OCI-LY1 (cell line): ENCODE measurements at regions not wholly inside any gene's neighbourhood (a gene's known extent, or its start where the extent isn't known, plus 50 kb on each side); places are given as distances from the start of the nearest gene placed in this dataset.
"Not testable (repeated sequence)": the region's sequence is repeated elsewhere in the genome, so short reads cannot be mapped to it uniquely, and the experiment has no call there.

ENCODE experiments used
- H2AFZ ChIP-seq: fragments of 200-600 bp; sonication (generic), shearing (Covaris generic); 2 replicates; pipeline ENCODE4 v1.6.0; 2014; ENCODE audit warnings: antibody characterized with exemption, mild to moderate bottlenecking, low read length
- H3F3A ChIP-seq: fragments of 200-600 bp; sonication (generic), shearing (Covaris generic); 2 replicates; pipeline ENCODE4 v1.6.0; 2014; ENCODE audit warnings: mild to moderate bottlenecking, antibody characterized with exemption, low read length, moderate library complexity; ENCODE audit not compliant: insufficient read depth
- H3K27ac ChIP-seq: fragments of 200-600 bp; sonication (generic); 2 replicates; pipeline ENCODE4 v1.5.1; 2014; ENCODE audit warnings: low read length, mixed run types, mild to moderate bottlenecking, low read depth; ENCODE audit not compliant: poor library complexity, severe bottlenecking
- H3K27me3 ChIP-seq: fragments of 200-600 bp; sonication (generic); 2 replicates; pipeline ENCODE4 v1.6.0; 2014; ENCODE audit warnings: antibody characterized with exemption, mild to moderate bottlenecking, low read length, moderate library complexity; ENCODE audit not compliant: insufficient read depth
- H3K36me3 ChIP-seq: fragments of 200-600 bp; sonication (generic); 2 replicates; pipeline ENCODE4 v1.6.1; 2014; ENCODE audit warnings: mild to moderate bottlenecking, antibody characterized with exemption, low read length, moderate library complexity, mixed read lengths; ENCODE audit not compliant: insufficient read depth
- H3K4me1 ChIP-seq: fragments of 200-600 bp; sonication (generic); 2 replicates; pipeline ENCODE4 v1.5.1; 2014; ENCODE audit warnings: mild to moderate bottlenecking, low read length, moderate library complexity; ENCODE audit not compliant: insufficient read depth, severe bottlenecking
- H3K4me2 ChIP-seq: fragments of 200-600 bp; sonication (generic), shearing (Covaris generic); 2 replicates; pipeline ENCODE4 v1.6.1; 2014; ENCODE audit warnings: low read length
- H3K4me3 ChIP-seq: fragments of 200-600 bp; sonication (generic); 2 replicates; pipeline ENCODE4 v1.5.1; 2014; ENCODE audit warnings: low read length, low read depth, mild to moderate bottlenecking, mixed read lengths; ENCODE audit not compliant: poor library complexity, severe bottlenecking
- H3K79me2 ChIP-seq: fragments of 200-600 bp; shearing (Covaris generic); 2 replicates; pipeline ENCODE4 v1.6.1; 2016; ENCODE audit warnings: mixed run types, low read length, mixed read lengths; ENCODE audit not compliant: insufficient read depth
- H3K9ac ChIP-seq: fragments of 200-600 bp; sonication (generic), shearing (Covaris generic); 2 replicates; pipeline ENCODE4 v1.6.1; 2014; ENCODE audit warnings: mild to moderate bottlenecking, low read length, mixed read lengths
- H3K9me2 ChIP-seq: fragments of 200-600 bp; sonication (generic), shearing (Covaris generic); 2 replicates; pipeline ENCODE4 v1.6.1; 2014; ENCODE audit warnings: low read depth, mild to moderate bottlenecking, low read length, mixed read lengths
- H3K9me3 ChIP-seq: fragments of 200-600 bp; shearing (Covaris generic); 2 replicates; pipeline ENCODE4 v1.6.1; 2014; ENCODE audit warnings: low read length, mixed read lengths
- H4K20me1 ChIP-seq: fragments of 200-600 bp; sonication (generic), shearing (Covaris generic); 2 replicates; pipeline ENCODE4 v1.6.0; 2016; ENCODE audit warnings: mild to moderate bottlenecking, low read length; ENCODE audit not compliant: insufficient read depth
- EZH2 ChIP-seq: fragments of 200-600 bp; sonication (generic), shearing (Covaris generic); IDR thresholded peaks from 2 replicates; pipeline ENCODE4 v1.8.0; 2017; ENCODE audit warnings: borderline replicate concordance, mixed run types, mild to moderate bottlenecking, antibody characterized with exemption, low read length, moderate library complexity, mixed read lengths
- TF ChIP-seq, protein P1 (sequence below): fragments of 200-600 bp; sonication (generic), shearing (Covaris generic); IDR thresholded peaks from 2 replicates; pipeline ENCODE4 v1.5.1; 2017; ENCODE audit warnings: mild to moderate bottlenecking, antibody characterized with exemption, low read length, moderate library complexity, mixed read lengths

DNA sequence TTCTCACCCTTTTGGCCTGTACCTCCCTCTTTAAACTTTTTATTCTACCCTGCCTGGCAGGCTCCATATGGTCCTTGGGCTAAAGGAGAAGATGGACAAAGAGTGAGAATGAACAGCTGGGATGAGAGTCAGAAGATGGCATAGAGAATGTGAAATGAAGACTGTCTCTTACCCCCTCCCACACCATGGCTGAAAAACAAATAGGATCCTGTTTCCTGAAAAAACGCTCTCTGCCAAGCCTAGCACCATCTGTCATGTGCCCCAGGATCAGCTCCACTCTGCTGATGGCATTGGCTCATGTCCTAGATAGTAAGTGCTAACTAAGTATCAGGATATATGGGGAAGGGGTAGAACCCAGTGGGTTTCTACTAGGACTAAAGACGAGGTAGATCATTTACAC is 238.6 kb downstream of the MEX3B start:
- Histone ChIP-seq H3K9ac (no peak overlapping the region), H3K9me3 (no peaks in the 10 kb centered on the region), H3K4me1 (peaks cover 7% of the 10 kb centered on the region), H3K36me3 (no peaks in the 10 kb centered on the region; the same call in 1 of the 2 replicates), H3K4me3 (no peak overlapping the region), H4K20me1 (no peaks in the 10 kb centered on the region), H3K79me2 (no peaks in the 10 kb centered on the region), H3K27ac (no peak overlapping the region), H3K27me3 (no peaks in the 10 kb centered on the region), H2AFZ (no peak overlapping the region), H3K9me2 (no peaks in the 10 kb centered on the region), H3F3A (no peaks in the 10 kb centered on the region), H3K4me2 (no peak overlapping the region)
- no peak for TF ChIP-seq EZH2
- TF ChIP-seq, protein P1, sequence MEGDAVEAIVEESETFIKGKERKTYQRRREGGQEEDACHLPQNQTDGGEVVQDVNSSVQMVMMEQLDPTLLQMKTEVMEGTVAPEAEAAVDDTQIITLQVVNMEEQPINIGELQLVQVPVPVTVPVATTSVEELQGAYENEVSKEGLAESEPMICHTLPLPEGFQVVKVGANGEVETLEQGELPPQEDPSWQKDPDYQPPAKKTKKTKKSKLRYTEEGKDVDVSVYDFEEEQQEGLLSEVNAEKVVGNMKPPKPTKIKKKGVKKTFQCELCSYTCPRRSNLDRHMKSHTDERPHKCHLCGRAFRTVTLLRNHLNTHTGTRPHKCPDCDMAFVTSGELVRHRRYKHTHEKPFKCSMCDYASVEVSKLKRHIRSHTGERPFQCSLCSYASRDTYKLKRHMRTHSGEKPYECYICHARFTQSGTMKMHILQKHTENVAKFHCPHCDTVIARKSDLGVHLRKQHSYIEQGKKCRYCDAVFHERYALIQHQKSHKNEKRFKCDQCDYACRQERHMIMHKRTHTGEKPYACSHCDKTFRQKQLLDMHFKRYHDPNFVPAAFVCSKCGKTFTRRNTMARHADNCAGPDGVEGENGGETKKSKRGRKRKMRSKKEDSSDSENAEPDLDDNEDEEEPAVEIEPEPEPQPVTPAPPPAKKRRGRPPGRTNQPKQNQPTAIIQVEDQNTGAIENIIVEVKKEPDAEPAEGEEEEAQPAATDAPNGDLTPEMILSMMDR: no peak

DNA sequence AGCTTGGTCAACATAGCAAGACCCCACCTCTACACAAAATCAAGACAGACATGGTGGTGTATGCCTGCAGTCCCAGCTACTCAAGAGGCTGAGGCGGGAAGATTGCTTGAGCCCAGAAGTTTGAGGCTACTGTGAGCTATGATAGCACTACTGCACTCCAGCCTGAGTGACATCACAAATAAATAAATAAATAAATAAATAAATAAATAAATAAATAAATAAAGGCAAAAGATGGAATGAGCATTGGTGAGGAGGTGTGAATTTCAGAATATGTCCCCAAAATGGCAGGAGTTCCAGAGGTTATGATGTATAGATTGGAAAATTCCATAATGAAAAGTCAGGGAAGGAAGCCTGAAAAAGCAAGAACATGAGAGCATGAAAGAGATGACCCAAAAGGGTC is 249.9 kb downstream of the MEX3B start:
- Histone ChIP-seq H3F3A (no peaks in the 10 kb centered on the region), H3K4me2 (no peak overlapping the region), H3K9ac (no peak overlapping the region), H3K27me3 (no peaks in the 10 kb centered on the region), H3K4me1 (no peaks in the 10 kb centered on the region), H4K20me1 (no peaks in the 10 kb centered on the region), H3K27ac (no peak overlapping the region), H3K9me3 (no peaks in the 10 kb centered on the region), H3K4me3 (no peak overlapping the region), H3K36me3 (no peaks in the 10 kb centered on the region), H3K9me2 (no peaks in the 10 kb centered on the region), H2AFZ (no peak overlapping the region), H3K79me2 (no peaks in the 10 kb centered on the region)
- TF ChIP-seq, protein P1: no peak
- TF ChIP-seq EZH2: no peak

DNA sequence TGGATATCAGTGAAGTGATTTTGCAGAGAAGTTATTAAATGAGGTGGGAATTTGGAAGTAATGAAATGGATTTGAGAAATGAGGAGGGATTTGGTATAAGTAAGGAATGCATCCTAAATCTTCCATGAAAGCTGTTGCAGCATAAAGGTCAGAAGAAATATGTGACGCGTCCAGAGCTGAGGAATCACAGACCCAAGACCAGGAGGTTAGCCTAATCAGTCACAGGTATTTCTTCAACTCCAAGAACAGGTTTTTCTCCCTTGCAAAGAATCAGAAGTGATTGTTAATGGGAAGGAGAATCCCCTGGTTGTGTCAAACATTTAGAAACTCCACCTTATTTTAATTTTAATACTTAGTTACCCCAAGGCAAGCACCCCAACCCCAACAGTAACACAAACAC is 253.2 kb downstream of the MEX3B start:
- no peaks in the 10 kb centered on the region for H3F3A ChIP-seq
- no peaks in the 10 kb centered on the region for H3K27me3 ChIP-seq
- H3K9me3 ChIP-seq: no peaks in the 10 kb centered on the region
- H3K4me3 ChIP-seq: no peak overlapping the region
- no peaks in the 10 kb centered on the region for H3K36me3 ChIP-seq
- no peaks in the 10 kb centered on the region for H3K4me1 ChIP-seq
- H3K9me2 ChIP-seq: no peaks in the 10 kb centered on the region
- H3K27ac ChIP-seq: no peak overlapping the region
- H4K20me1 ChIP-seq: no peaks in the 10 kb centered on the region
- H3K4me2 ChIP-seq: no peak overlapping the region
- no peak overlapping the region for H3K9ac ChIP-seq
- TF ChIP-seq EZH2: no peak
- TF ChIP-seq, protein P1: no peak
- no peak overlapping the region for H2AFZ ChIP-seq
- no peaks in the 10 kb centered on the region for H3K79me2 ChIP-seq

DNA sequence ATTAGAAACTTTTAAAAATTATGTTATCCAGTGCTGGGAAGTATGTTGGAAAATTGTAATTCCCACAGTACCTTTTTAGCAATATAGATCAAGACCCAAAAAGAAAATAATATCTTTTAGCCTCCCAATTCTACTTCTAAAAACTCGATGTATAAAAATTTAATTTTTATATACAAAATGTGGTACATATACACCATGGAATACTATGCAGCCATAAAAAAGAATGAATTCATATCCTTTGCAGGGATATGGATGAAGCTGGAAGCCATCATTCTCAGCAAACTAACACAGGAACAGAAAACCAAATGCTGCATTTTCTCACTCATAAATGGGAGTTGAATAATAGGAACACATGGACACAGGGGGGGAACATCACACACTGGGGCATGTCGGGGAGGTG is 254.5 kb downstream of the MEX3B start:
- H3K9ac ChIP-seq, H3K4me1 ChIP-seq, H3K4me3 ChIP-seq, H4K20me1 ChIP-seq, H3K27me3 ChIP-seq, H3K4me2 ChIP-seq, H3K9me2 ChIP-seq, H3K9me3 ChIP-seq, H3K36me3 ChIP-seq, H2AFZ ChIP-seq, H3F3A ChIP-seq, H3K79me2 ChIP-seq, H3K27ac ChIP-seq: not testable (repeated sequence)
